Keratinocyte (primary cell): ENCODE measurements at regions not wholly inside any gene's neighbourhood (a gene's known extent, or its start where the extent isn't known, plus 50 kb on each side); places are given as distances from the start of the nearest gene placed in this dataset.

ENCODE experiments used
- DNase-seq: peaks from one replicate; pipeline ENCODE4 v3.0.0-alpha.2; 2011; ENCODE audit warnings: low read depth, missing footprints, low spot score
- FAIRE-seq: peaks from 2 replicates; lab custom pipeline; 2011; peaks lifted over from hg19 to GRCh38; lab: Jason Lieb, UNC
- H2AFZ ChIP-seq: 2 replicates; pipeline ENCODE4 v1.6.0; 2012; ENCODE audit warnings: low read length, control low read depth, inconsistent platforms; ENCODE audit not compliant: control insufficient read depth
- H3K27ac ChIP-seq: 2 replicates; pipeline ENCODE4 v1.5.1; 2011; ENCODE audit warnings: low read length; ENCODE audit not compliant: control insufficient read depth, insufficient read depth
- H3K27me3 ChIP-seq: 3 replicates; pipeline ENCODE4 v1.6.0; 2011; ENCODE audit warnings: low read length; ENCODE audit not compliant: control insufficient read depth, insufficient read depth; ENCODE audit errors: extremely low read depth
- H3K36me3 ChIP-seq, 2 experiments: 2 replicates in 1 of 2; 3 replicates in 1 of 2; pipeline ENCODE4 v1.5.1; 2011; ENCODE audit warnings: low read length in 2 of 2, mild to moderate bottlenecking in 1 of 2; ENCODE audit not compliant: control insufficient read depth in 2 of 2, insufficient read depth in 2 of 2; ENCODE audit errors: extremely low read depth in 1 of 2
- H3K4me1 ChIP-seq: 3 replicates; pipeline ENCODE4 v1.5.1; 2011; ENCODE audit warnings: low read length; ENCODE audit not compliant: control insufficient read depth, insufficient read depth; ENCODE audit errors: extremely low read depth
- H3K4me2 ChIP-seq: 3 replicates; pipeline ENCODE4 v1.6.0; 2011; ENCODE audit warnings: low read depth, low read length; ENCODE audit not compliant: control insufficient read depth, insufficient read depth; ENCODE audit errors: extremely low read depth
- H3K4me3 ChIP-seq, 3 experiments: fragments of 200-600 bp in 1 of 3; sonication (generic) in 1 of 3; 2 replicates in 2 of 3; 3 replicates in 1 of 3; pipeline ENCODE4 v1.5.1; 2011 to 2016; ENCODE audit warnings: low read length in 3 of 3, mild to moderate bottlenecking in 3 of 3, control low read depth in 2 of 3, inconsistent platforms in 1 of 3, low read depth in 1 of 3, mixed read lengths in 1 of 3, mixed run types in 1 of 3, moderate library complexity in 1 of 3; ENCODE audit not compliant: control insufficient read depth in 2 of 3, insufficient read depth in 2 of 3; ENCODE audit errors: extremely low read depth in 1 of 3
- H3K79me2 ChIP-seq: 2 replicates; pipeline ENCODE4 v1.6.0; 2012; ENCODE audit warnings: low read length; ENCODE audit not compliant: control insufficient read depth, insufficient read depth
- H3K9ac ChIP-seq: 3 replicates; pipeline ENCODE4 v1.6.0; 2011; ENCODE audit warnings: low read length; ENCODE audit not compliant: control insufficient read depth, insufficient read depth; ENCODE audit errors: extremely low read depth
- H3K9me1 ChIP-seq: 3 replicates; pipeline ENCODE4 v1.6.0; 2011; ENCODE audit warnings: low read length; ENCODE audit not compliant: control insufficient read depth, insufficient read depth; ENCODE audit errors: extremely low read depth
- H3K9me3 ChIP-seq: 2 replicates; pipeline ENCODE4 v1.5.1; 2012; ENCODE audit warnings: low read depth, low read length; ENCODE audit not compliant: control insufficient read depth
- H4K20me1 ChIP-seq: 3 replicates; pipeline ENCODE4 v1.6.0; 2011; ENCODE audit warnings: low read length; ENCODE audit not compliant: control insufficient read depth, insufficient read depth; ENCODE audit errors: extremely low read depth
- EZH2 ChIP-seq: IDR thresholded peaks from one replicate; pipeline ENCODE4 v1.6.1; 2012; ENCODE audit warnings: inconsistent platforms, mild to moderate bottlenecking, low read length, moderate library complexity
- dilution Hi-C: fragments of 300-500 bp; cut with MboI; formaldehyde crosslinking; loops from one replicate; pipeline ENCODE4 v1.7.0; 2020; ENCODE audit warnings: low sequenced_read_pairs; ENCODE audit not compliant: extremely low pct_ligation_motif_present
- TF ChIP-seq, protein P1 (sequence below), 3 experiments: IDR thresholded peaks in 1 of 3; conservative IDR thresholded peaks in 1 of 3; optimal IDR thresholded peaks in 1 of 3; 2 replicates in 2 of 3; 3 replicates in 1 of 3; pipeline versions ENCODE3 to v1.5.1; 2011; ENCODE audit warnings: low read length in 3 of 3, mild to moderate bottlenecking in 3 of 3, moderate library complexity in 2 of 3, control low read depth in 1 of 3, inconsistent platforms in 1 of 3; ENCODE audit not compliant: insufficient read depth in 2 of 3; ENCODE audit errors: extremely low read depth in 1 of 3

DNA sequence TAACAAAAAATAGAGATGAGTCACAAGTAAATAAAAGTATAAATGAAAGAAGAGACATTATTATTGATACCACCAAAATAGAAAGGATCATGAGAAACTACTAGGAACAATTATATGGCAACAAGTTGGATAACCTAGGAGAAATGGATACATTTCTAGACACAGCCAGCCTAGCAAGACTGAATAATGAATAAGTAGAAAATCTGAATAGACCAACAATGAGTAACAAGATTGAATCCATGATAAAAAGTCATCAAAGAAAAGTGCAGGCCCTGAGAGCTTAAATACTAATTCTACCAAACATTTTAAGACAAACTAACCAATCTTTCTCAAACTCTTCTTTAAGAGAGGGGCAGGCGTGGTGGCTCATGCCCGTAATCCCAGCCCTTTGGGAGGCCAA lies 538.6 kb upstream of the PBX1 start:
- no peak overlapping the region for H2AFZ ChIP-seq
- no peaks in the 10 kb centered on the region for H3K27me3 ChIP-seq
- FAIRE-seq (no peak), DNase-seq (no peak)
- TF ChIP-seq, protein P1, sequence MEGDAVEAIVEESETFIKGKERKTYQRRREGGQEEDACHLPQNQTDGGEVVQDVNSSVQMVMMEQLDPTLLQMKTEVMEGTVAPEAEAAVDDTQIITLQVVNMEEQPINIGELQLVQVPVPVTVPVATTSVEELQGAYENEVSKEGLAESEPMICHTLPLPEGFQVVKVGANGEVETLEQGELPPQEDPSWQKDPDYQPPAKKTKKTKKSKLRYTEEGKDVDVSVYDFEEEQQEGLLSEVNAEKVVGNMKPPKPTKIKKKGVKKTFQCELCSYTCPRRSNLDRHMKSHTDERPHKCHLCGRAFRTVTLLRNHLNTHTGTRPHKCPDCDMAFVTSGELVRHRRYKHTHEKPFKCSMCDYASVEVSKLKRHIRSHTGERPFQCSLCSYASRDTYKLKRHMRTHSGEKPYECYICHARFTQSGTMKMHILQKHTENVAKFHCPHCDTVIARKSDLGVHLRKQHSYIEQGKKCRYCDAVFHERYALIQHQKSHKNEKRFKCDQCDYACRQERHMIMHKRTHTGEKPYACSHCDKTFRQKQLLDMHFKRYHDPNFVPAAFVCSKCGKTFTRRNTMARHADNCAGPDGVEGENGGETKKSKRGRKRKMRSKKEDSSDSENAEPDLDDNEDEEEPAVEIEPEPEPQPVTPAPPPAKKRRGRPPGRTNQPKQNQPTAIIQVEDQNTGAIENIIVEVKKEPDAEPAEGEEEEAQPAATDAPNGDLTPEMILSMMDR (optimal IDR thresholded peaks at IDR 0.05 in 1 of 3, IDR thresholded peaks at IDR 0.05 in 1 of 3, conservative IDR thresholded peaks at IDR 0.05 in 1 of 3; ENCODE audit: extremely low read depth in 1 of 3, insufficient read depth in 2 of 3, low read length in 3 of 3), result no peak
- TF ChIP-seq EZH2, result no peak
- no peak overlapping the region for H3K27ac ChIP-seq
- H3K4me3 ChIP-seq, result no peak overlapping the region
- H3K4me2 ChIP-seq, result no peak overlapping the region
- no peaks in the 10 kb centered on the region for H3K4me1 ChIP-seq
- no peaks in the 10 kb centered on the region for H3K9me1 ChIP-seq
- no peaks in the 10 kb centered on the region for H3K9me3 ChIP-seq
- H3K79me2 ChIP-seq, result no peaks in the 10 kb centered on the region
- dilution Hi-C loops, result no loop called here
- no peaks in the 10 kb centered on the region for H3K36me3 ChIP-seq
- no peak overlapping the region for H3K9ac ChIP-seq
- no peaks in the 10 kb centered on the region for H4K20me1 ChIP-seq

DNA sequence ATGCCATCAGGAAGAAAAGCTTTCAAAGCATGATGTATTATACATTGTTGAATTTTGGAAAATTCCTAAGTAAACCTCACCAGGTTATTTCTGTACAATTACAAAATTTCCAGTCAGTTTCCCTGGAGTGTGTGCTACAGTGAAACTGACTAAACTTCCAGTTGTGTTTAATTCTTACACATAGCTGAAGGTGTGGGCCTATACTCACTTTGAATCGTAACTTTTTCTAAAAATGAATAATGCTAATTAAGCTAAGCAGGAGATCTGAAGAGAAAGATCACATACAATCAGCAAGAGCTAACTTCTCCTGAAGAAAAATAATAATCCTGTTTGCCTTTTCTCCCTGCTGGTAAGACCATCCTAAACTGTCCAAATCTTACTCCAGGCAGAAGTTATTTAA lies 537.2 kb upstream of the PBX1 start:
- no peak overlapping the region for H3K4me3 ChIP-seq
- H3K27ac ChIP-seq, result no peak overlapping the region
- no peaks in the 10 kb centered on the region for H3K4me1 ChIP-seq
- H3K27me3 ChIP-seq, result no peaks in the 10 kb centered on the region
- H3K36me3 ChIP-seq, result no peaks in the 10 kb centered on the region
- no peaks in the 10 kb centered on the region for H3K79me2 ChIP-seq
- H2AFZ ChIP-seq, result no peak overlapping the region
- no peak overlapping the region for H3K4me2 ChIP-seq
- FAIRE-seq (no peak), DNase-seq (no peak)
- H4K20me1 ChIP-seq, result no peaks in the 10 kb centered on the region
- no peaks in the 10 kb centered on the region for H3K9me3 ChIP-seq
- no peaks in the 10 kb centered on the region for H3K9me1 ChIP-seq
- dilution Hi-C loops, result no loop called here
- H3K9ac ChIP-seq, result no peak overlapping the region
- TF ChIP-seq EZH2, result no peak
- TF ChIP-seq, protein P1 (optimal IDR thresholded peaks at IDR 0.05 in 1 of 3, IDR thresholded peaks at IDR 0.05 in 1 of 3, conservative IDR thresholded peaks at IDR 0.05 in 1 of 3; ENCODE audit: extremely low read depth in 1 of 3, insufficient read depth in 2 of 3, low read length in 3 of 3), result no peak
